ENCODE measurements at regions not wholly inside any gene's neighbourhood (a gene's known extent, or its start where the extent isn't known, plus 50 kb on each side); places are given as distances from the start of the nearest gene placed in this dataset.
A peak's percentile ranks its signal among the peaks of the same experiment; 100 is the strongest.

- Mint-ChIP-seq H3K27me3 (ENCODE audit: low read depth) (peaks cover 7% of the 10 kb centered on the region), H3K9me3 (no peaks in the 10 kb centered on the region), H3K27ac (no peak overlapping the region), H3K36me3 (ENCODE audit: low read depth) (no peaks in the 10 kb centered on the region), H3K4me3 (no peak overlapping the region), H3K4me1 (ENCODE audit: low read depth) (peaks cover 13% of the 10 kb centered on the region)
- DNase-seq (ENCODE audit: low spot score) = peak; percentile 70
Measured at GRCh38 chr3:188954590-188955208, 217.1 kb upstream of the TPRG1 start.

- Mint-ChIP-seq H3K27ac (no peak overlapping the region), H3K36me3 (ENCODE audit: low read depth) (no peaks in the 10 kb centered on the region), H3K4me3 (no peak overlapping the region), H3K9me3 (no peaks in the 10 kb centered on the region), H3K27me3 (ENCODE audit: low read depth) (peaks cover 12% of the 10 kb centered on the region), H3K4me1 (ENCODE audit: low read depth) (peaks cover 9% of the 10 kb centered on the region)
- no peak for DNase-seq (ENCODE audit: low spot score)
Measured at GRCh38 chr3:188955919-188956318, 215.9 kb upstream of the TPRG1 start.

- H3K4me1 Mint-ChIP-seq (ENCODE audit: low read depth) = peaks cover 9% of the 10 kb centered on the region
- H3K4me3 Mint-ChIP-seq = no peak overlapping the region
- H3K9me3 Mint-ChIP-seq = no peaks in the 10 kb centered on the region
- H3K27me3 Mint-ChIP-seq (ENCODE audit: low read depth) = peaks cover 16% of the 10 kb centered on the region
- H3K36me3 Mint-ChIP-seq (ENCODE audit: low read depth) = no peaks in the 10 kb centered on the region
- no peak overlapping the region for H3K27ac Mint-ChIP-seq
- DNase-seq (ENCODE audit: low spot score) = no peak
Measured at GRCh38 chr3:188956839-188957489, 214.8 kb upstream of the TPRG1 start.

- Mint-ChIP-seq H3K27me3 (ENCODE audit: low read depth) (peaks cover 24% of the 10 kb centered on the region), H3K36me3 (ENCODE audit: low read depth) (no peaks in the 10 kb centered on the region), H3K4me1 (ENCODE audit: low read depth) (peaks cover 16% of the 10 kb centered on the region), H3K4me3 (no peak overlapping the region), H3K9me3 (no peaks in the 10 kb centered on the region), H3K27ac (no peak overlapping the region)
- DNase-seq (ENCODE audit: low spot score) = no peak
Measured at GRCh38 chr3:188959013-188959412, 212.8 kb upstream of the TPRG1 start.

GRCh38 chr3:188962253-188963247, 209.2 kb upstream of the TPRG1 start:
- H3K4me1 Mint-ChIP-seq (ENCODE audit: low read depth) = peaks cover 16% of the 10 kb centered on the region
- no peaks in the 10 kb centered on the region for H3K36me3 Mint-ChIP-seq (ENCODE audit: low read depth)
- H3K27me3 Mint-ChIP-seq (ENCODE audit: low read depth) = peaks cover 25% of the 10 kb centered on the region
- DNase-seq (ENCODE audit: low spot score) = peak; percentile 40
- peak overlapping the region; percentile 5 for H3K4me3 Mint-ChIP-seq
- H3K9me3 Mint-ChIP-seq = no peaks in the 10 kb centered on the region
- H3K27ac Mint-ChIP-seq = no peak overlapping the region

- Mint-ChIP-seq H3K27me3 (ENCODE audit: low read depth) (peaks cover 24% of the 10 kb centered on the region), H3K36me3 (ENCODE audit: low read depth) (no peaks in the 10 kb centered on the region), H3K4me3 (no peak overlapping the region), H3K4me1 (ENCODE audit: low read depth) (peaks cover 11% of the 10 kb centered on the region), H3K9me3 (peaks cover 3% of the 10 kb centered on the region), H3K27ac (no peak overlapping the region)
- no peak for DNase-seq (ENCODE audit: low spot score)
Measured at GRCh38 chr3:188964957-188965356, 206.8 kb upstream of the TPRG1 start.

GRCh38 chr3:188972310-188972709, 199.5 kb upstream of the TPRG1 start:
- Mint-ChIP-seq H3K4me3 (no peak overlapping the region), H3K36me3 (ENCODE audit: low read depth) (peaks cover 6% of the 10 kb centered on the region), H3K27me3 (ENCODE audit: low read depth) (peaks cover 15% of the 10 kb centered on the region), H3K27ac (no peak overlapping the region), H3K4me1 (ENCODE audit: low read depth) (peaks cover 32% of the 10 kb centered on the region), H3K9me3 (peaks cover 17% of the 10 kb centered on the region)
- no peak for DNase-seq (ENCODE audit: low spot score)

- Mint-ChIP-seq H3K9me3 (peaks cover 14% of the 10 kb centered on the region), H3K4me3 (peak overlapping the region; percentile 41), H3K4me1 (ENCODE audit: low read depth) (peaks cover 32% of the 10 kb centered on the region), H3K36me3 (ENCODE audit: low read depth) (peaks cover 6% of the 10 kb centered on the region), H3K27ac (peak overlapping the region; percentile 67), H3K27me3 (ENCODE audit: low read depth) (peaks cover 15% of the 10 kb centered on the region)
- no peak for DNase-seq (ENCODE audit: low spot score)
Measured at GRCh38 chr3:188974856-188975599, 196.7 kb upstream of the TPRG1 start.

GRCh38 chr3:188975600-188976314, 196.0 kb upstream of the TPRG1 start:
- Mint-ChIP-seq H3K9me3 (peaks cover 10% of the 10 kb centered on the region), H3K36me3 (ENCODE audit: low read depth) (peaks cover 3% of the 10 kb centered on the region), H3K4me1 (ENCODE audit: low read depth) (peaks cover 32% of the 10 kb centered on the region), H3K27me3 (ENCODE audit: low read depth) (peaks cover 12% of the 10 kb centered on the region), H3K27ac (no peak overlapping the region), H3K4me3 (no peak overlapping the region)
- no peak for DNase-seq (ENCODE audit: low spot score)

- H3K9me3 Mint-ChIP-seq = peaks cover 6% of the 10 kb centered on the region
- DNase-seq (ENCODE audit: low spot score) = no peak
Measured at GRCh38 chr3:188976407-188976806, 195.4 kb upstream of the TPRG1 start.

GRCh38 chr3:188978421-188979171, 193.2 kb upstream of the TPRG1 start:
- H3K9me3 Mint-ChIP-seq = no peaks in the 10 kb centered on the region
- H3K36me3 Mint-ChIP-seq (ENCODE audit: low read depth) = no peaks in the 10 kb centered on the region
- DNase-seq (ENCODE audit: low spot score) = no peak
- peaks cover 13% of the 10 kb centered on the region for H3K27me3 Mint-ChIP-seq (ENCODE audit: low read depth)
- H3K4me1 Mint-ChIP-seq (ENCODE audit: low read depth) = peaks cover 17% of the 10 kb centered on the region
- no peak overlapping the region for H3K27ac Mint-ChIP-seq
- no peak overlapping the region for H3K4me3 Mint-ChIP-seq

More at GRCh38 chr3:188976407-188976806, 195.4 kb upstream of the TPRG1 start:
- Mint-ChIP-seq H3K4me3 (no peak overlapping the region), H3K27ac (no peak overlapping the region), H3K27me3 (ENCODE audit: low read depth) (peaks cover 10% of the 10 kb centered on the region), H3K4me1 (ENCODE audit: low read depth) (peaks cover 32% of the 10 kb centered on the region), H3K36me3 (ENCODE audit: low read depth) (no peaks in the 10 kb centered on the region)

- H3K4me3 Mint-ChIP-seq = no peak overlapping the region
- no peak overlapping the region for H3K27ac Mint-ChIP-seq
- DNase-seq (ENCODE audit: low spot score) = no peak
- H3K27me3 Mint-ChIP-seq (ENCODE audit: low read depth) = peaks cover 14% of the 10 kb centered on the region
- H3K9me3 Mint-ChIP-seq = no peaks in the 10 kb centered on the region
- no peaks in the 10 kb centered on the region for H3K36me3 Mint-ChIP-seq (ENCODE audit: low read depth)
- H3K4me1 Mint-ChIP-seq (ENCODE audit: low read depth) = peaks cover 14% of the 10 kb centered on the region
Measured at GRCh38 chr3:188979248-188979647, 192.5 kb upstream of the TPRG1 start.

Data from T-helper 2 cell treated with Interferon-gamma antibody and Interleukin-4, amounts not matched to agents 5 μg/mL and 100 μg/mL, for 36 hours (primary cell).